ENCODE measurements at regions not wholly inside any gene's neighbourhood (a gene's known extent, or its start where the extent isn't known, plus 50 kb on each side); places are given as distances from the start of the nearest gene placed in this dataset.

GRCh38 chr4:38311495-38312126 lies 351.4 kb downstream of the PTTG2 start:
- TF ChIP-seq CTCF (IDR thresholded peaks at IDR 0.05 in 8 of 11, conservative IDR thresholded peaks at IDR 0.05 in 3 of 11) (no peak), POLR2A (IDR thresholded peaks at IDR 0.05) (no peak), POLR2AphosphoS5 (IDR thresholded peaks at IDR 0.05) (no peak)

All from spleen (tissue), 7 donors.